Umbilical cord (tissue), 1 donor: ENCODE measurements at regions not wholly inside any gene's neighbourhood (a gene's known extent, or its start where the extent isn't known, plus 50 kb on each side); places are given as distances from the start of the nearest gene placed in this dataset.
"Not testable (repeated sequence)": the region's sequence is repeated elsewhere in the genome, so short reads cannot be mapped to it uniquely, and the experiment has no call there.

Source experiments
- DNase-seq: peaks from one replicate; pipeline ENCODE4 v3.0.0-alpha.2; 2015; ENCODE audit warnings: low spot score

GRCh38 chr5:17034992-17035391, 98.9 kb upstream of the MYO10 start:
- DNase-seq, result not testable (repeated sequence)

- DNase-seq, result no peak
Observed at GRCh38 chr5:17037751-17038150, 101.7 kb upstream of the MYO10 start.

GRCh38 chr5:17039170-17039569, 103.1 kb upstream of the MYO10 start:
- DNase-seq, result no peak

- DNase-seq, result peak; percentile 14
Observed at GRCh38 chr5:17042041-17042440, 106.0 kb upstream of the MYO10 start.

GRCh38 chr5:17046320-17046719, 110.2 kb upstream of the MYO10 start:
- no peak for DNase-seq

- no peak for DNase-seq
Observed at GRCh38 chr5:17050236-17050635, 114.1 kb upstream of the MYO10 start.

- no peak for DNase-seq
Observed at GRCh38 chr5:17054911-17055310, 118.8 kb upstream of the MYO10 start.

- no peak for DNase-seq
Observed at GRCh38 chr5:17056141-17056631, 120.1 kb upstream of the MYO10 start.

- DNase-seq, result no peak
Observed at GRCh38 chr5:17058438-17058837, 122.3 kb upstream of the MYO10 start.

- no peak for DNase-seq
Observed at GRCh38 chr5:17061973-17062470, 125.9 kb upstream of the MYO10 start.

- DNase-seq, result not testable (repeated sequence)
Observed at GRCh38 chr5:17062741-17063140, 126.7 kb upstream of the MYO10 start.

GRCh38 chr5:17064241-17064640, 128.2 kb upstream of the MYO10 start:
- no peak for DNase-seq

GRCh38 chr5:17065458-17065857, 129.4 kb upstream of the MYO10 start:
- DNase-seq, result no peak

- DNase-seq, result not testable (repeated sequence)
Observed at GRCh38 chr5:17066026-17066425, 129.9 kb upstream of the MYO10 start.

- DNase-seq, result no peak
Observed at GRCh38 chr5:17067657-17068392, 131.7 kb upstream of the MYO10 start.

- DNase-seq, result peak; percentile 18
Observed at GRCh38 chr5:17069995-17070511, 134.0 kb upstream of the MYO10 start.

- DNase-seq, result peak; percentile 9
Observed at GRCh38 chr5:17070647-17071046, 134.6 kb upstream of the MYO10 start.

- DNase-seq, result peak; percentile 30
Observed at GRCh38 chr5:17075236-17075635, 139.1 kb upstream of the MYO10 start.

GRCh38 chr5:17076272-17076671, 140.2 kb upstream of the MYO10 start:
- DNase-seq, result no peak

- peak; percentile 6 for DNase-seq
Observed at GRCh38 chr5:17077440-17078233, 139.8 kb upstream of the BASP1 start.

GRCh38 chr5:17079562-17079961, 137.9 kb upstream of the BASP1 start:
- DNase-seq, result peak; percentile 43

- no peak for DNase-seq
Observed at GRCh38 chr5:17080361-17080760, 137.1 kb upstream of the BASP1 start.
